ENCODE measurements at regions not wholly inside any gene's neighbourhood (a gene's known extent, or its start where the extent isn't known, plus 50 kb on each side); places are given as distances from the start of the nearest gene placed in this dataset.

- Mint-ChIP-seq H3K9me3 (no peaks in the 10 kb centered on the region), H3K4me1 (no peaks in the 10 kb centered on the region), H3K4me3 (no peak overlapping the region), H3K27me3 (no peaks in the 10 kb centered on the region), H3K36me3 (no peaks in the 10 kb centered on the region), H3K27ac (no peak overlapping the region)
Measured at GRCh38 chr15:26325495-26325894, 447.4 kb downstream of the GABRB3 start.

- H3K9me3 Mint-ChIP-seq = peaks cover 7% of the 10 kb centered on the region
- peaks cover 1% of the 10 kb centered on the region for H3K27me3 Mint-ChIP-seq
- H3K27ac Mint-ChIP-seq = no peak overlapping the region
- H3K4me1 Mint-ChIP-seq = no peaks in the 10 kb centered on the region
- H3K4me3 Mint-ChIP-seq = no peak overlapping the region
- no peaks in the 10 kb centered on the region for H3K36me3 Mint-ChIP-seq
Measured at GRCh38 chr15:26323566-26323965, 449.3 kb downstream of the GABRB3 start.

- H3K27ac Mint-ChIP-seq = no peak overlapping the region
Measured at GRCh38 chr15:26318689-26319088, 454.2 kb downstream of the GABRB3 start.

DNA sequence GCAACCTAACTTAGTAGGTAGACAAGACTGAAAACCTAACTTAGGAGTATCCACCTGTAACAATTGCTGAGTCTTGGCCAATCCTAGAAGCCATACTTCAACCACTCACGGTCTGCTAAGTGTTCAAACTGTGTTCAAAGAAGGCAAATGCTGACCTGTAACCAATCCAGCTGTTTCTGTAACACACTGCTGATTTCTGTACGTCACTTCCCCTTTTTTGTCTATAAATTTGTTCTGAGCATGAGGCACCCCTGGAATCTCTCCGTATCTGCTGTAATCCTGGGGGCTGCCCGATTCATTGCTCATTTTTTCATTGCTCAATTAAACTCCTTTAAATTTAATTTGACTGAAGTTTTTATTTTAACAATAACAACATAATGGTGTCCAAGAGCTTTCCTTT, 451.4 kb upstream of the ATP10A start:
- no peak overlapping the region for H3K27ac Mint-ChIP-seq
- peaks cover 14% of the 10 kb centered on the region for H3K9me3 Mint-ChIP-seq
- no peak overlapping the region for H3K4me3 Mint-ChIP-seq
- H3K4me1 Mint-ChIP-seq = no peaks in the 10 kb centered on the region
- peaks cover 1% of the 10 kb centered on the region for H3K27me3 Mint-ChIP-seq
- H3K36me3 Mint-ChIP-seq = no peaks in the 10 kb centered on the region

More at GRCh38 chr15:26318689-26319088, 454.2 kb downstream of the GABRB3 start:
- Mint-ChIP-seq H3K36me3 (no peaks in the 10 kb centered on the region), H3K9me3 (peaks cover 7% of the 10 kb centered on the region), H3K4me3 (no peak overlapping the region), H3K4me1 (no peaks in the 10 kb centered on the region), H3K27me3 (peaks cover 1% of the 10 kb centered on the region)

DNA sequence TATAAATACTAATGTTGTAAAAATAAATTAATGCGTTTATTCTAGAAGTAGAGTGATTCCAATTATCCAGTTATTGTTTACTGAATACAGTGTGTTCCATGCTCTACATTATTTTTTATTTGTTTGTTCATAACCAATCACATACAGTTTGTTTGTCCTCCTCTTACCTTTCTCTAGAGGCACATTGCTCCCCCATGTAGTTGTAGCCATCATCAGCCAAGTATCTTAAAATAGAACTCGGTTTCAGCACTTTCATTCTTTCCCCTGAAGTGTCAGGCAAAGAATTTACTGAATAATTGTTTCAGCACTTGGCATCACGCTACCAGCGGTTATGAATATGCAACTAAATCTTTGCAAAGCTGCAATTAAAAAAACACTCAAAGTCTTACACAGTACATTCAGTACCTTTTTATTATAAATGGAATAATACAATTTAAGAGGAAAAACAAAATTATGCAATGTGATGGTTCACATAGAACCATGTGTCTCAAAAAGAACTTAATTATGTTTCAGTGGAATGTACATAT, 448.6 kb upstream of the ATP10A start:
- no peaks in the 10 kb centered on the region for H3K4me1 Mint-ChIP-seq

DNA sequence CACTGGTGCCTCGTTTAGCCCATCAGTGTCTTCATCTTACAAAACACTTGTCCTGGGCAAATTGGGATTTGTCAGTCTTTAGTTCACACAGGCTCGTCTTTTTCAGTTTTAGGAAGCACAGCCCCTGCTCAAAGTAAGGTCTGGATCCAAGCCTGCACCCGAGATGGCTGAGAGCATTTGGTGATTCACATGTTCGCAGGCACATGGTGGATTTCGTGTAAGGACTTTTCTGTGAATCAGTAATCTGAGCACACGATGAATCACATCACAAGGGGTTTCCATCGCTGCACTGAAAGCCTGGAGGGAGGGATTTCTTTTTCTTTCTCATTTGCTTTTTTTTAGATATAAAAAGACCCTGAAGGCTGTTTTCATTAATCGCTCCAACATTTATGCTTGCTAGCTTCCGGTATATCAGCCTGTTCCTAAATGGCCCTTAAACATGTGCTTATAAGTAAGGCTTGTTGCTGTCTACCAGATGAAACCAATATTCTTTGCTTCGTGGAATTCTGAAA, 435.6 kb upstream of the ATP10A start:
- Mint-ChIP-seq H3K27ac (no peak overlapping the region), H3K36me3 (no peaks in the 10 kb centered on the region), H3K4me1 (no peaks in the 10 kb centered on the region), H3K4me3 (no peak overlapping the region), H3K9me3 (peaks cover 5% of the 10 kb centered on the region), H3K27me3 (no peaks in the 10 kb centered on the region)

More for the DNA sequence above, 448.6 kb upstream of the ATP10A start:
- peaks cover 23% of the 10 kb centered on the region for H3K9me3 Mint-ChIP-seq
- H3K36me3 Mint-ChIP-seq = no peaks in the 10 kb centered on the region
- no peak overlapping the region for H3K4me3 Mint-ChIP-seq
- no peak overlapping the region for H3K27ac Mint-ChIP-seq
- H3K27me3 Mint-ChIP-seq = no peaks in the 10 kb centered on the region

DNA sequence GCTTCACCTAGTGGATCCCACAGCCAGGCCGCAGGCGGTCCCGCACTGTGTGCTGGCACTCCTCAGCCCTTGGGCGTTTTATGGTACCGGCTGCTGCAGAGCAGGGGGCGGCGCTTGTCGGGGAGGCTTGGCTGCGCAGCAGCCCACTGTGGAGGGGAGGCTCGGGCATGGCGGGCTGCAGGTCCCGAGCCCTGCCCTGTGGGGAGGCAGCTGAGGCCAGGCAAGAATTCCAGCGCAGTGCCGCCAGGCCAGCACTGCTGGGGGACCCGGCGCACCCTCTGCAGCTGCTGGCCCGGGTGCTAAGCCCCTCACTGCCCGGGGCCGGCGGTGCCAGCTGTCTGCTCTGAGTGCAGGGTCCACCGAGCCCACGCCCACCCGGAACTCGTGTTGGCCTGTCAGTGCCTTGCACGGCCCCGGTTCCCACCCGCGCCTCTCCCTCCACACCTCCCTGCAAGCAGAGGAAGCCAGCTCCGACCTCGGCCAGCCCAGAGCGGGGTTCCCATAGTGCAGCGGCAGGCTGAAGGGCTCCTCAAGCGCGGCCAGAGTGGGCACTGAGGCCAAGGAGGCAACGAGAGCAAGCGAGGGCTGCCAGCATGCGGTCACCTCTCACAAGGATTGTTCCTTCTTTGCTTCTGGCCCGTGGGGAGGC, 435.0 kb upstream of the ATP10A start:
- Mint-ChIP-seq H3K27me3 (no peaks in the 10 kb centered on the region), H3K4me3 (no peak overlapping the region), H3K27ac (no peak overlapping the region), H3K9me3 (peaks cover 5% of the 10 kb centered on the region), H3K36me3 (no peaks in the 10 kb centered on the region), H3K4me1 (no peaks in the 10 kb centered on the region)

- Mint-ChIP-seq H3K27me3 (no peaks in the 10 kb centered on the region), H3K4me3 (no peak overlapping the region), H3K9me3 (no peaks in the 10 kb centered on the region), H3K36me3 (no peaks in the 10 kb centered on the region), H3K27ac (no peak overlapping the region), H3K4me1 (no peaks in the 10 kb centered on the region)
Measured at GRCh38 chr15:26295336-26296085, 432.4 kb upstream of the ATP10A start.

DNA sequence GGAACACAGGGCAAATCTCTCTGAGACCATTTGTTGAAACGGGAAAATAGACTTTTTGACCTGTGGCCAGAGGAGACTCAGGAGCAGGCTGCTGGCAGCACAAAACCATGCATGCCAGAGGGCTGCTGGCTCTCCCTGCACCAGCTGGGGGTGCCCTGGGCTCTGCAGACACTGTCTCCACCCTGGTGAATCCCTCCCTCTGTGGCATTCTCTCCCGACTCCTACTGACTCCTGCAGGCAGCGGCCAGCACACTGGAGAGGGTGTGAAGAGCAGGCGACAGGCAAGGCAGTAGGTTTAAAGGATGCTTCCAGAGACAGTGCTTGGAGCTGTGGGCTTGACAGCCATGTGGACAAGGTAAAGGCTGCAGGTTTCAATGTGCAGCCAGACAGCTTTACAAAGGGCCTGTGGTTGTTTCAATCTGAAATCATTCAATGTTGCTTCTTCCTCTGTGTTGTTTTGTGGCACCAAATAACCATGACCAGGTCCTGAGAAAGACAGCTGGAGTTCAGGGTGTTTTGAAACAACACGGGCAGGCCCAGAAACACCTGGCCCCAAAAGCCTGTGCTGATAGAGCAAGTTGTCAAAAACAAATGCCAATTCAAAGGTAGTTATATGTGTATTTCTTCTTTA, 431.0 kb upstream of the ATP10A start:
- Mint-ChIP-seq H3K27ac (no peak overlapping the region), H3K4me1 (no peaks in the 10 kb centered on the region), H3K4me3 (no peak overlapping the region), H3K9me3 (peaks cover 1% of the 10 kb centered on the region), H3K27me3 (no peaks in the 10 kb centered on the region), H3K36me3 (no peaks in the 10 kb centered on the region)

- Mint-ChIP-seq H3K4me3 (no peak overlapping the region), H3K4me1 (no peaks in the 10 kb centered on the region), H3K9me3 (peaks cover 27% of the 10 kb centered on the region), H3K36me3 (peaks cover 1% of the 10 kb centered on the region), H3K27me3 (no peaks in the 10 kb centered on the region), H3K27ac (no peak overlapping the region)
Measured at GRCh38 chr15:26287381-26287780, 424.3 kb upstream of the ATP10A start.

GRCh38 chr15:26280281-26280680, 417.2 kb upstream of the ATP10A start:
- H3K27ac Mint-ChIP-seq = no peak overlapping the region
- H3K9me3 Mint-ChIP-seq = peaks cover 9% of the 10 kb centered on the region
- no peak overlapping the region for H3K4me3 Mint-ChIP-seq
- H3K36me3 Mint-ChIP-seq = no peaks in the 10 kb centered on the region
- no peaks in the 10 kb centered on the region for H3K27me3 Mint-ChIP-seq
- H3K4me1 Mint-ChIP-seq = no peaks in the 10 kb centered on the region

GRCh38 chr15:26261966-26262365, 398.8 kb upstream of the ATP10A start:
- Mint-ChIP-seq H3K27ac (no peak overlapping the region), H3K27me3 (peaks cover 7% of the 10 kb centered on the region), H3K4me3 (no peak overlapping the region), H3K36me3 (no peaks in the 10 kb centered on the region), H3K4me1 (no peaks in the 10 kb centered on the region), H3K9me3 (no peaks in the 10 kb centered on the region)

GRCh38 chr15:26261413-26261812, 398.3 kb upstream of the ATP10A start:
- Mint-ChIP-seq H3K4me1 (no peaks in the 10 kb centered on the region), H3K36me3 (no peaks in the 10 kb centered on the region), H3K9me3 (no peaks in the 10 kb centered on the region), H3K27ac (no peak overlapping the region), H3K27me3 (peaks cover 7% of the 10 kb centered on the region), H3K4me3 (no peak overlapping the region)

DNA sequence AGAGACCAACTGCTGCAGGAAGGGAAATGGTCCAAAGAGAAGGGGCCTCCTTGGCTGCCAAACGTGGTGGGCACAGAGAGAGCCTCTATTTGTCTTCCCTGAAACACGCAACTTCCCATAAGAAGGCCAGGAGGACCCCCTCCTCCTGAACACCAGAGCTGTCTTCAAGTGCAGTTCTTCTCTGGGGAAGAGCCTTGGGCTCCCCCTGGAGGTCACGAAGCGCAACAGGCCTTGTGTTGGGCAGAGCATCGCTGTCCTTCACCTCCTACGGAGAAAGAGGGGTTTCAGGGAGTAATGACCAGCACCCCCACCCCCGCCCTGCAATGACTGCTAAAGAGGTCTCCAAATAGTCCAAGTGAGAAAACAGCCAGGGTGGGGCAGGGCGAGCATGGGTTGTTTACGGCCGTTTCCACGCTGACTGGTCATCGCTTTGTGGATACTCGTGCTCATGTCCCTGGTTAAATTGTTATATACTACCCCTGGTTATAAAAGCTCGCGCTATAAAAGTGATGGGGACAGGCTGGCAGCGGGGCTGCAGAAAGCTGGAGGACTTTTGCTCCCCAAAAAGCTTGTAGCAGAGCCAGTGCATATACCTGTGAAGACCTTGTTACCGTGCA, 397.5 kb upstream of the ATP10A start:
- H3K9me3 Mint-ChIP-seq = no peaks in the 10 kb centered on the region
- peaks cover 7% of the 10 kb centered on the region for H3K27me3 Mint-ChIP-seq
- no peak overlapping the region for H3K4me3 Mint-ChIP-seq
- no peaks in the 10 kb centered on the region for H3K4me1 Mint-ChIP-seq
- no peaks in the 10 kb centered on the region for H3K36me3 Mint-ChIP-seq
- no peak overlapping the region for H3K27ac Mint-ChIP-seq

GRCh38 chr15:26259581-26259980, 396.5 kb upstream of the ATP10A start:
- no peak overlapping the region for H3K4me3 Mint-ChIP-seq
- no peaks in the 10 kb centered on the region for H3K4me1 Mint-ChIP-seq
- H3K36me3 Mint-ChIP-seq = no peaks in the 10 kb centered on the region
- peaks cover 6% of the 10 kb centered on the region for H3K27me3 Mint-ChIP-seq
- H3K9me3 Mint-ChIP-seq = no peaks in the 10 kb centered on the region
- H3K27ac Mint-ChIP-seq = no peak overlapping the region
